ENCODE measurements at regions not wholly inside any gene's neighbourhood (a gene's known extent, or its start where the extent isn't known, plus 50 kb on each side); places are given as distances from the start of the nearest gene placed in this dataset.

DNA sequence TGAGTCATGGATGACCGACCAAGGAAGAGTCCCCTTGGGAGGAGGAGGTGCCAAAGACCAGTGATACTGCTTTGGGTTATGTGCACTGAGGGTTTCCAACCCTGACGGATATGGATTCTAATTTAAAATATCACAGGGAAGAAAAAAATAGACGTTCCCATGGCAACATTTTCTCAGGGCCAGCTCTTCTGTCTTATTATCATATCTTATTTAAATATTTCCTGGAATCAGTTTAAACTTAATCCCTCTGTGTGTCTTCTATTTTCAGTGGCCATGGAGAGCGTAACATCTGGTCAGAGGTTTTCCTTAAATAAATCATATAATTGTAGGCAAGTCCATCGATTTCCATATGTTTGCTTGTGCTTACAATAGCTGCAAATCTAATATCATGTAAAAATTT lies 205.4 kb upstream of the FMN2 start:
- no peak for TF ChIP-seq EP300 (IDR thresholded peaks at IDR 0.05)
- no peak for TF ChIP-seq POLR2AphosphoS5 (IDR thresholded peaks at IDR 0.05)
- TF ChIP-seq, protein P1, sequence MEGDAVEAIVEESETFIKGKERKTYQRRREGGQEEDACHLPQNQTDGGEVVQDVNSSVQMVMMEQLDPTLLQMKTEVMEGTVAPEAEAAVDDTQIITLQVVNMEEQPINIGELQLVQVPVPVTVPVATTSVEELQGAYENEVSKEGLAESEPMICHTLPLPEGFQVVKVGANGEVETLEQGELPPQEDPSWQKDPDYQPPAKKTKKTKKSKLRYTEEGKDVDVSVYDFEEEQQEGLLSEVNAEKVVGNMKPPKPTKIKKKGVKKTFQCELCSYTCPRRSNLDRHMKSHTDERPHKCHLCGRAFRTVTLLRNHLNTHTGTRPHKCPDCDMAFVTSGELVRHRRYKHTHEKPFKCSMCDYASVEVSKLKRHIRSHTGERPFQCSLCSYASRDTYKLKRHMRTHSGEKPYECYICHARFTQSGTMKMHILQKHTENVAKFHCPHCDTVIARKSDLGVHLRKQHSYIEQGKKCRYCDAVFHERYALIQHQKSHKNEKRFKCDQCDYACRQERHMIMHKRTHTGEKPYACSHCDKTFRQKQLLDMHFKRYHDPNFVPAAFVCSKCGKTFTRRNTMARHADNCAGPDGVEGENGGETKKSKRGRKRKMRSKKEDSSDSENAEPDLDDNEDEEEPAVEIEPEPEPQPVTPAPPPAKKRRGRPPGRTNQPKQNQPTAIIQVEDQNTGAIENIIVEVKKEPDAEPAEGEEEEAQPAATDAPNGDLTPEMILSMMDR (IDR thresholded peaks at IDR 0.05) = no peak
- no peak for TF ChIP-seq POLR2A (IDR thresholded peaks at IDR 0.05)
- Histone ChIP-seq H3K9me3 (no peaks in the 10 kb centered on the region), H3K27ac (no peak overlapping the region), H3K4me3 (no peak overlapping the region), H3K27me3 (no peaks in the 10 kb centered on the region), H3K36me3 (no peaks in the 10 kb centered on the region), H3K4me1 (peaks cover 0 to 16% (median 0%) of the 10 kb centered on the region in 3 donors)
- 57 to 67% methylated on average over 5 of the region's 5 CpGs for whole genome bisulfite sequencing, 2 donors (ENCODE audit: low coverage in 1 of 2)
- ATAC-seq = no peak

DNA sequence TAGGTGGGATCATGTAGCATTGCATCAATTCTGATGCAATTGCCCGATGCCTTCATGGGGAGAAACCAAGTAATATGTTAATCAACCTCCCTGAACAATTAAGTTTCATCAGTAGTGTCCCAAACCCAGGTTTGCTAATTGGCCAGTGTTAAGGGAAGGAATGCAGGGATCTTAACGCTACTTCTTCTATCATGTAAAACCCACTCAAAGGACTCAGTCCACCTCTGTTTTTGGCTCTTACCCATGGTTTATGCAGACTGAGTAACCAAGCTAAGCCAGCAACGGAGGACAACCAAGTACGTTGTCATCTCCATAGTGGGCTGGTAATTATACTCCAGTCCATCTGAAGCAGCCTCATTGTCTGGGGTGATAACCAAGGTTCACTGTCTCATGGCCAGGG lies 203.0 kb upstream of the FMN2 start:
- TF ChIP-seq EP300 (IDR thresholded peaks at IDR 0.05) = no peak
- TF ChIP-seq POLR2A (IDR thresholded peaks at IDR 0.05) = no peak
- TF ChIP-seq POLR2AphosphoS5 (IDR thresholded peaks at IDR 0.05) = no peak
- TF ChIP-seq, protein P1 (IDR thresholded peaks at IDR 0.05) = no peak

GRCh38 chr1:239891621-239892358 lies 199.9 kb upstream of the FMN2 start:
- no peak for TF ChIP-seq EP300 (IDR thresholded peaks at IDR 0.05)
- no peak for TF ChIP-seq POLR2A (IDR thresholded peaks at IDR 0.05)
- TF ChIP-seq, protein P1 (IDR thresholded peaks at IDR 0.05) = no peak
- no peak overlapping the region for H3K4me3 ChIP-seq
- H3K4me1 ChIP-seq = peaks cover 0 to 29% (median 9%) of the 10 kb centered on the region in 3 donors
- H3K27ac ChIP-seq = peak overlapping the region in 1 of 4 donors; percentile 56
- peaks cover 0 to 5% of the 10 kb centered on the region in 2 donors for H3K36me3 ChIP-seq
- H3K27me3 ChIP-seq = no peaks in the 10 kb centered on the region
- 83 to 91% methylated on average over 5 of the region's 5 CpGs for WGBS, 2 donors (ENCODE audit: low coverage in 1 of 2)
- no peaks in the 10 kb centered on the region for H3K9me3 ChIP-seq
- no peak for ATAC-seq

More for the DNA sequence above, 203.0 kb upstream of the FMN2 start:
- Histone ChIP-seq H3K27me3 (no peaks in the 10 kb centered on the region), H3K4me1 (peaks cover 0 to 36% (median 7%) of the 10 kb centered on the region in 3 donors), H3K9me3 (no peaks in the 10 kb centered on the region), H3K4me3 (no peak overlapping the region), H3K36me3 (no peaks in the 10 kb centered on the region), H3K27ac (no peak overlapping the region)
- ATAC-seq = no peak
- WGBS, 2 donors (ENCODE audit: low coverage in 1 of 2) = 90 to 100% methylated on average over 2 to 4 of the region's 4 CpGs

DNA sequence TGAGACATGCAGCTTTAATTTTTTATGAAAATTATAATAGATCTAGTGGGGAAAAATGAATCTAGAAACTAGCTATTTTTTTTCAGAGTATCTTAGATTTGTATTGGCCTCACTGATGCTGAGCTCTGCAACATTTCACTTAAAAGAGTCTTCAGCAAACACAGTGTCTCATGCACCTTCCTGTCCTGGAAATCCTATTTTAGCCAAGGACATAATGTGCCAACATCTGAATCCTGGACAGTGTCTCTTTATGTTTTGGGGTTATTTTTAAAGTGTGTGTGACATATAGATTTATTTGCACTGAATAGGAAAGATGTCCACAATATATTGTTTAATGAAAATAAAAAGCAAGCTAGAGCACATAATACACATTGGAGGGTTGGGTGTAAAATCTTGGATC lies 199.1 kb upstream of the FMN2 start:
- Histone ChIP-seq H3K4me1 (peaks cover 2 to 37% (median 15%) of the 10 kb centered on the region in 3 donors), H3K4me3 (no peak overlapping the region), H3K27ac (peak overlapping the region; percentile 20 to 65 (median 40)), H3K9me3 (no peaks in the 10 kb centered on the region), H3K36me3 (peaks cover 0 to 5% of the 10 kb centered on the region in 2 donors), H3K27me3 (no peaks in the 10 kb centered on the region)
- ATAC-seq = peak; percentile 40
- TF ChIP-seq POLR2AphosphoS5 (IDR thresholded peaks at IDR 0.05) (peak; percentile 64), EP300 (IDR thresholded peaks at IDR 0.05) (no peak)

DNA sequence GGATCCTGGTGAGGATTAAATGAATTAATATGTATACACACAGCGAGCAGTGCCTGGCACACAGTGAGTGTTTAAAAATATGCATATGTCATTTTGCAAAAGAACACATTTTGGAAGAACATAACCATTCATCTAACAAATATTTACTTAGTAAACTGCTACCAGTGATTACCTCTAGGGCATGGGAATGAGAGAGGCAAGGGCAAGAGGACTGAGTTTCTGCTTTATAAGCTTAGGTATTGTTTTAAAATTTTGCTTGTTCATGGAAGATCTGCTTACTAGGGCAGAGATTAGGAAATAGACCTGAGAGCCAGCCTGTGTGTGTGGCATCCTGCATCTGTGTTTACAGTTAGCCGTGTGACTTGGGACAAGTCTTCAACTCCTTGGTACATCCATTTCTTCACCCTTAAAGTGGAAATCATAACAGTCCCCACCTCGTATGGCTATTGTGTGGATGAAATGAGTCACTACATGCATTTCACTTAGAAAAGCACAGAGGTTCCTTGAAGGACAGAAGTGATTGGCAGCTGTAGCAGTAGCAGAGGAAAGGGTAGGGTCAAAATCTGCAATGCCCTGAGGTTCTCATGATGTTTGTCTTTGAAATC lies 198.5 kb upstream of the FMN2 start:
- WGBS, 2 donors (ENCODE audit: low coverage in 1 of 2) = 29 to 46% methylated on average over 2 to 3 of the region's 3 CpGs

More for the DNA sequence above, 198.5 kb upstream of the FMN2 start:
- TF ChIP-seq, protein P1 (IDR thresholded peaks at IDR 0.05) = peak in 2 of 4 experiments; percentile 14 to 23
- no peak for TF ChIP-seq EP300 (IDR thresholded peaks at IDR 0.05)
- TF ChIP-seq POLR2AphosphoS5 (IDR thresholded peaks at IDR 0.05) = peak; percentile 23
- H3K27ac ChIP-seq = peak overlapping the region; percentile 20 to 65 (median 40)
- ATAC-seq = peak; percentile 27
- H3K4me3 ChIP-seq = no peak overlapping the region
- no peaks in the 10 kb centered on the region for H3K9me3 ChIP-seq
- H3K27me3 ChIP-seq = no peaks in the 10 kb centered on the region
- H3K36me3 ChIP-seq = peaks cover 0 to 5% of the 10 kb centered on the region in 2 donors
- peaks cover 2 to 44% (median 20%) of the 10 kb centered on the region in 3 donors for H3K4me1 ChIP-seq
